GM20431 (cell line): ENCODE measurements at regions not wholly inside any gene's neighbourhood (a gene's known extent, or its start where the extent isn't known, plus 50 kb on each side); places are given as distances from the start of the nearest gene placed in this dataset.

Source experiments
- in situ Hi-C: fragments of 300-500 bp; cut with MseI, MboI; formaldehyde crosslinking; loops from one replicate; pipeline ENCODE4 v1.15.0; 2020; ENCODE audit warnings: low sequenced_read_pairs; ENCODE audit not compliant: unreplicated experiment

DNA sequence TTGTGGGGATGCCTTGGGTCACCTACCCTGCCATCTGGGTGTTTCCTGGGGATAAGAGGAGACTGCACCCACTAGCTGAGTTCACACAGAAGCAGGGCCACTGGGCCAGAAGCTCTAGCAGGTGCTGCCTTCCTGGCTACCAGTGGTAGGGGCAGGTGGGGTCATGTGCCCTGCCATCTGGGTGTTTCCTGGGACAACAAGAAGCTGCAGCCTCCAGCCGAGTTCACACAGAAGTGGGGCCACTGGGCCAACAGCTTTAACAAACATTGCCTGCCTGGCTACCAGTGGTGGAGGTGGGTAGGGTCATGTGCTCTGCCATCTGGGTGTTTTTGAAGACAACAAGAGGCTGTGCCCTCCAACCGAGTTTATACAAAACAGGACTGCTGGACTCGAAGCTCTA lies 282.2 kb upstream of the SYT4 start:
- in situ Hi-C loops = no loop called here

DNA sequence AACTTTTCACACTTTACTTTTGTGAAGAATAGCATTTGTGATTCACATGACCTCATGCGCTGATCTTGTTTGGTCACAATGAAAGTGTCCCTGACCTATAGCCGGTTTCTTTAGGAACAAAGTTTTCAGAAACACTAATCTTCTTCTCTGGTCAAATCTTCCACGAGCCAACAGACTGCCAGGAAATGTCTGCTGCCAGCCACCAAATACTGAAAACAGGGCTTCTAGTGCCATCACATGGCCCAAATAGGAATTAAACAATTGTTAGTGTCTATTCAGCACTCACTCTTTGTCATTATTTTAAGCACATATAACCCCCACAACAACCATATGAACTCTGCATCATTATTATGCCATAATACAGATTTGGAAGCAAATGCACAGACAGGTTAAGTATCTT lies 286.5 kb upstream of the SYT4 start:
- in situ Hi-C loops = no loop called here

DNA sequence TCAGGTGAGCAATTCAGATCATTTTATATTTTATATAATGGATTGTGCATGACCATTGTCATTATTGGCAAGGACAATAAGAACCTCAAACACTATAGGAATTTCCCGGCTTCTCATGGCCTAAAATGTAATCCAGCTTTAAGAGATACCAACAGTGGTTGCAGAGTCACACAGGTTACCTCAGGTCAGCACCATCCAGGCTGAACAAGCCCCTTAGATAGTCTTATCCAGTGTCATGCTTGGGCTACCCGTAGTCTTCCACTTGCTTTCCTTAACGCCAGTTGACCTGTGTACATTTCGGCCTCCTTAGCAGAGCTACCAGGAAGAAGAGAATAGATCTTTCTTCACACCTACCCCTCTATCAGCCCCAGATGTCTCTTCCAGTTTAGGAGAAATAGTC lies 293.3 kb upstream of the SYT4 start:
- in situ Hi-C loops = no loop called here

DNA sequence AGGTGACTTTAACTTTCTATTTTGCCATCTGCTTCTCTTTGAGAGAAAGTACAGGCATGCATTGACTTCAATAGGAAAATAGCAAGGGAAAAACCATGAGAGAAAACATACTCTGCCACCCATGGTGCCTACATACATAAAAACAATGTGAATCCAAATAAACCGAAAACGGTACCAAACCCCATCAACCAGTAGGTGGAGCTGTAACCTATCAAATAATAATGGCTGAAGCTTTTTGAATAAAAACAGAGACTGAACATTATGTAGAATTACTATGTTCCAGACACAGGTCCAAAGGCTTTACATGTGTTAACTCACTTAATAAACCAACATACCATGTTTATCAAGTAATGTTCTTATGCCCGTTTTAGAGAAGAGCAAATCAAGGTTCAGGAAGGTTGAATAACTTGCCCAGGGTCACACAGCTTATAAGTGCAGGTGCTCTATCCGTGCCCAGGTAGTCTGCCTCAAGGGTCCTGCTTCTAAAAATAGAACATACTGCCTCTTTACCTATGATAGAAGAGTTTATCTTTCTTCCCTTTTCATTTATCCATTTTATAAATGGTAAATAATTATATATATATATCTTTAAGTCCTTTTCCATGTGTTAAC lies 293.9 kb upstream of the SYT4 start:
- in situ Hi-C loops = no loop called here

DNA sequence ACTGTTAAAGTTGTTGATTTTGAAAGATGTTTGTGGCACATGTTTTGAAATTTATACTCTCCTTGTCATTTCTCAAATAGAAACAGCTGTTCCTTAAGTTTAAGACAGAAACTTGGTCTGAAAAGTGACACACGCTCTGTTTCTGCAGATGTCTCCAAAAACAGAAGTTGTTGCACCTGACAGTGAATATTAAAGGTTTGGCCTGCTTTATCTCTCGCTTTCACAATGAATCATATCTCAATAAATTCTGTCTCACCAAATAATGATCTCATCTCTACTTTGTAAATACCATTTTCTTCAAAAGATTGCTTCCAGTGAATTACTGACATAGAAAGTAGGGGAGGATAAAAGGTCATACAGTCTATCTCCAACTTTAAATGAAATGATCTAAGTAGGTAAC lies 294.9 kb upstream of the SYT4 start:
- in situ Hi-C loops = no loop called here

DNA sequence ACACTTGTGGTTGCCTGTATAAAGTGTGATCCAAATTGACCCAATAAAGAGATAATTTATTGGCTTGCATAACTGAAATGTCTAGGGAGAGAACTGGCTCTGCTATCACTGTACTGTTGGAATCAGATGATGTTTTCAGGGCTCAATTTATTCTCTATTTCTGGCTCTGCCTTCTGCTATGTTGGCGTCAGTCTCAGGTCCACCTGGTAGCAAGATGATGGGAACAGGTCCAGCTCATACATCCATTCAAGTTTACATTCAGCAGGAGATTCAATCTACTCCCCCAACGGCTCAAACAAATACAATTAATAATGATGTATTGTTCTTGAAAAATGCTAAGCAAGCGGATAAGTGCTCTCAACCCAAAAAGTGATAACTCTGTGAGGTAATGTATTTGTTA lies 297.7 kb upstream of the SYT4 start:
- in situ Hi-C loops = no loop called here

DNA sequence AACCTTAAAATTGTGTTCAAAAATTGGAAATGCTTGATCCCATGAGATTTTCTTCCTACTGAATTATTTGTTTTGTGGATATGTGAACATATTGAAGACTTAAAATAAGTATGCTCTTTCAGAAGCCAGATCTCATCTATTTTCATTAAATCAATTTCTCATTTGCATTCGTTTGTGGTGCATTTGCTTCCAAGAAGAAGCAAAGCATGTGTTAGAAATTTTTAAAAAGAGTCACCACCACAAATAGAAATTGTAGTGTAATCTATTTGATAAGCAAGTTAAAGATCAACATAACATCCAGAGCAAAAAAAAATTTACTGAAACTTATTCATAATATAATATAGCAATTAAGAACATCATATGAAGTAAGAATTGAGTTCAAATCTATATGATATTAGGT lies 300.9 kb upstream of the SYT4 start:
- in situ Hi-C loops = no loop called here

DNA sequence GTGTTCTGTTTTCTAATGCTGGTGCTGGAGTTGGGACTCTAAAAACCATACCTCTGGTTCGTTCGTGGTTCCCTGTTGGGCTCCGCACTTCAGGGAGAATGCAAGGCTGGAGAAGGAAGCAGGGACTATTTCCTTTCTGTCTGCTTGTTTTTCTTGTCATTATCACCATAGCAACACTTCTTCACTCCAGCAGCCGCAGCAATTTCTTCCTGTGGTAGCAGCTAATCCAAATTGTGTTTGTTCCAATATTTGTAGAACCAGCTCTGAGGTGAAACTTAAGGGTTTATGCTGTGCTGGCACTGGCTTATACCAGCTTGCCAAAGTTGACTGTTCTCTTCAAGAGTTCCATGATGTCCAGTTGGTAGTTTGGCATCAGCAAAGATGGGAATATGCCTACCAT lies 301.4 kb upstream of the SYT4 start:
- in situ Hi-C loops = no loop called here

DNA sequence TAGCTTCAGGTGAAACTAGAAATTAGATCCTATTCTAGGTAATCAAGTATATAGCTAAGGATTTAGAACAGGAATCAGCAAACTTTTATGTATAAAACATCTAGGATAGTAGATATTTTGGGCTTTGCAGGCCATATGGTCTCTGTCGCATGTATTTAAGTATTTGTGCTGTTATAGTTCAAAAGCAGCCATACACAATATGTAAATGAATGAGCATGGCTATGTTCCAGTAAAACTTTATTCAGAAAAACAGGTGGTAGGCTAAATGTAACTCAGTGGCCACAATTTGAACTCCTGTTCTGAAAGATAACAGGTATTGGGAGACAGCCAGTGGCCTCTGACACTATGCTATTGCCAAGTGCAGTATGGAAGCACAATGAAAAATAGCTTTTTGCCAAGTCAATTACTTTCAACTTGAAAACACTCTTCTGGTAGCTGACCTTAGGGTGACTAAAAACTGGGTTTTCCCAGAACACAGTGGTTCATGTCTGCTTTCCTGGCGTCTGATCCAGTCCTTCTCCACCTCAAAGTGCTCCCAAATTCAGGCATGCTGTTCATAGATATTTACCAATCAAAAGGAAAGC lies 304.7 kb upstream of the SYT4 start:
- in situ Hi-C loops = no loop called here

DNA sequence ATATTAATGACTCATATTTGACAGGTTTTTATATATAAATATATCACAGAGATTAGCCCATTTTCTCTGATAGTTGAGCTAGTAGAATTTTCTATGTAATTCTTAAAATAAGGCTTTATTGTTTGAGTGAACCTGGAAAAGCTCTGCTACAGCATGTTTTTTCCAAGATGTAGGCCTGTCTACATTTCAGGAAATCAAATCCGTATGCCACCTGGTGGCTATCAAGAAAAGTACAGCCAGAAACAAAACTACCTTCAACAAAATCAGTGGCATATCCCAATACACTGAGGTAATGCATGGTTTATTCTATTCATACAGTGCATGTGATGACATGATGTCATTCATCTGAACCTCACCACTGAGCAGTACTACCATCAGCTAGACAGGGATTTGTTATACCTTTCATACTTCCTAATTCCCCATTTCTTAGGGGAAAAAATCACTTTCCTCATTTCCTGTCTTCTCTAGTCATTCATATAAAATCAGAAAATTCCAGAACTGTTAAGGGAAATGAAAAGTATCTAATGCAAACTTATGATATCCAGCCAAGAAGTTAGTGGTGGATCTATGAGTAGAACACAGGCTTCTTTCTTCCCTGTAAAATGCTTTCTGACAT lies 310.4 kb upstream of the SYT4 start:
- in situ Hi-C loops = no loop called here

DNA sequence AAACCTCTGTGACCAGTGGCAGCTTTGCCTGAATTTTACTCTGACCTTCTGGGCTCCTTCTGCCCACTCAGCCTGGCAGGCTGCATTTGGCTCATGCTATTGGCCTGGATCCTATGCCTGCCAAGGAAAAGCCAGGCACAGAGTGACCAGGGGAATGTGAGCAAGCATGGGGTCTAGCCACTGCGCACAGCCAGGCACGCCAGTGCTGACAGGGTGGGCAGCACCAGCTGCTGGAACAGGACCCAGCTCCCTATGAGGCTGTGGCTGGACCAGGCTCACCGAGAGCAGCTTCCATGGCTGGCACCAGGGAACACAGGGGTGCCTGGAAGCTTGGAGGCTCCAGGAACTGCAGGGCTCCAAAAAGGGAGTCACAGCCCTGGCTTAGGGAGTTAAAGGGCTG lies 311.5 kb upstream of the SYT4 start:
- in situ Hi-C loops = no loop called here

DNA sequence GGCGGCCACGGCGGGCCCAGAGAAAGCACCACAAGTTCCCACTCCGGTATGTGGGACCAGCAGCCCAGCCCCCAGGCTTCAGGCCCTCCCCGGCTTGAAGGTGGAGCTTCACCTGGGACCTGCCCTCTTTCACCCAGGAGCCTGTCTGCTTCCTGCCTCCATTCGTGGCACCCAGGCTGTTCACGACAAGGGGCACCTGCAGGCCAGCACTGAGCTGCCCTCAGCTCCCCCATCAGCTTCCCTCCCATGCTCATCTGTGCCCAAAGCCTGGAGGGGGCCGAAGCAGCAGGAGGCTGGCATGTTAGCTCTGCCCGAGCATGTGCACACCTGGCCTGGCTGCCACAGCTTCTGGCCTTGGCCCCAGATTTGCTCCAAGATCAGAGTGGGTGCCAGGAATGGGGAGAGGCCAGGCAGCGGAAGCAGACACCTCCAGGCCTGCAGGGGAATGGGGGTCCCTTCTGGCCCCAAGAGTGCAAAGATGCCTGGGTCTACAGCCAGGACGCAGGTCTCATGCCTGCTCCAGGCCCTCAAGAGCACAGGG lies 312.4 kb upstream of the SYT4 start:
- in situ Hi-C loops = no loop called here

DNA sequence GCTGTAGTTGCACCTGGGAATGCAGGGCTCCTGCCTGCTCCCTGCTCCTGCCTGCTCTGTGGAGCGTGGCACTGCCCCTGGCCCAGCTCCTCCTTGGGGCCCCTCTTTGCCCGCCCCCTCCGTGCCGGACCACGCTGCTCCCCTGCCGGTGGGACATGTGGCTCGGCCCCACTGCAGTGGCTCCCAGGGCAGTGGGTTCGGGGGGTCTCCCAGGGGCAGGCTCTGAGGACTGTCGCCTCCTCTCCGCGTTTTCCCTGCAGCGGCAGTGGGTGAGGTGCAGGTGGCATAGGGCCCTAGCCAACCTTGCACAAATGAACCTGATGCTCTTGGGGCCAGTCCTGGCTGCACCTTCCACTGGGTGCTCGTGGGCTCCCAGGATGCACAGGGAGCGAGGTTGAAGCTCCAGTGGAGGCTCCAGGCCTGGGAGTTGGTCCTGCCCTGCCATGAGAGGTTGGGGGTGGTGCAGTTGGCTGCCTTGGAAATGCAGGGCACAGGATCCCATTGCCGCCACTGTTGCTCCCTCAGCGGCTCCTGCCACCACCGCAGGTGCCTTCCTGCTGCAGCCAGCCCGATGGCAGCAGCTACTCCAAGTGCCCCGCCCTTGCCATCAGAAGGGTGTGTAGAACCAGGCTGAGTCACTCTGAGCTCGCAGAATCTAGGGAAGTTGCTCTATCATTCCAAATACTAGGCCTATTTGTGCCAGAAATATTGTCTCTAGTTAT lies 313.1 kb upstream of the SYT4 start:
- in situ Hi-C loops = no loop called here

DNA sequence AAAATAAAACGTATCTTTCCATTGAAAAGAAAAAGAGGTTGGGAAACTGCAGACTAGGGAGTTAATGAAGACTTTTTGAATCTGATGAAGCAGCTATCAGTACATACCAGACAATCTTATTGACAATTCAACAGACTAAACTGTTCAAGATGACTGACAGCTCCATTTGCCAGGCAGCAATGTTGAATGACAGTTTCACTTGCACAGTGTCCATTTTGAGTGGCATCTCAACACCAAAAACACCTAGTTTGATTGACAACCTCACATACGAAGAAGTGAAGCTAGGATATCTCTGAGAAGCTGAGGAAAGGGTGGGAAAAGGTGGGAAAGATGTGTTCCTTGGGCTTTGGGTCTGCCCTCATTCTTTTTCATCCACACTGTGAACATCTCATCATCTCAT lies 315.0 kb upstream of the SYT4 start:
- in situ Hi-C loops = no loop called here

DNA sequence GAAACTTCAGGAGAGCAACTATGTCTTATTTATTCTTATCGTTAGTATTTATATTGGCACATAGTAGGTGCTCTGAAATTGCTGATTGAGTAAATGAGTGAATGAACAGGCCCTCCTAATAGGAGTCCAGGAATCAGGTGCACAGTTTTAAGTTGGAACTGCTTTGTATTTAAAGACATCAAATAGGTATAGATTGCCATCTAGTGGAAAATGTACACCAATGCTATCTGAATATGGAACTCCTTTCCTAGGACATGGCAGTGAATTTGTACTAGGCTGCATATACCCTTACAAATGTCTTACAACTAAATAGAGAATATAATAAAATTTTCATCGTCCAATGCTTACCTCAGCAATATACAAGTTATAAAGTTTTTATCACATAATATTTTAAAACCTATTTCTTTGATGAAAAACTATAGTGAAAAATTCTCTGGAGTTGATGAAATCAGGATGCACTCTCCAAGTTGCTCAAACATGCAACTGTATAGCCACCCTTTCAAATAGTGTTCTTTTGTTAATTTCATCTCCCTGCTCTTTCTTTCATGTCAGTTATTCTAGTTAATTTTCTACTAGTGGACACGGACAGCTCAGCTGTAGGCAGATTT lies 318.9 kb upstream of the SYT4 start:
- in situ Hi-C loops = no loop called here

DNA sequence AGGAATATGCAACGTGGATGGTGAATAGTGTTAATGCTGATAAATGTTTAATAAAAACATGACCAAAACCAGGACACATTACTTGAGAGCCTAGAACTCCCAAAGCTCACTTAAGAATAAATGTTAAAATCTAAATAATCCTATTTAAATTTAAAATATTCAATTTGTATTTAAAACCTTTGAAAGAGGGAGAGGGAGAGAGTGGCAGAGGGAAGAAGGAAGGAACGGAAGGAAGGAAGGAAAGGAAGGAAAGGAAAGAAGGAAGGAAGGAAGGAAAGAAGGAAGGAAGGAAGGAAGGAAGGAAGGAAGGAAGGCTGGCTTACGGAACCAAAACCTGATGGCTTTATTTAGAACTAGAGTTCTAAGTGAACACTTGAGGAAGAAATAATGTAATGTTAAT lies 324.1 kb upstream of the SYT4 start:
- in situ Hi-C loops = loop anchor here (25.0 kb wide), 1 partner anchor 1786 kb away; no protein-coding TSS in a partner anchor

DNA sequence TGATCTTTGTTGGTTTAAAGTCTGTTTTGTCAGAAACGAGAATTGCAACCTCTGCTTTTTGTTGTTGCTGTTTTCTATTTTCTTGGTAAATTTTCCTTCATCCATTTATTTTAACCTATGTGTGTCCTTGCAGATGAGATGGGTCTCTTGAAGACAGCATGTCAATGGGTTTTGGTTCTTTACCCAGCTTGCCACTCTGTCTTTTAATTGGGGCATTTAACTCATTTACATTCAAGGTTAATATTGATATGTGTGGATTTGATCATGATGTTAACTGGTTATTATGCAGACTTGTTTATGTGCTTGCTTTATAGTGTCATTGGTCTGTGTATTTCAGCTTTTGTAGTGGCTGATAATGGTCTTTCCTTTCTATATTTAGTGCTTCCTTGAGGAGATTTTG lies 327.9 kb upstream of the SYT4 start:
- in situ Hi-C loops = loop anchor here (25.0 kb wide), 1 partner anchor 1782 kb away; no protein-coding TSS in a partner anchor

DNA sequence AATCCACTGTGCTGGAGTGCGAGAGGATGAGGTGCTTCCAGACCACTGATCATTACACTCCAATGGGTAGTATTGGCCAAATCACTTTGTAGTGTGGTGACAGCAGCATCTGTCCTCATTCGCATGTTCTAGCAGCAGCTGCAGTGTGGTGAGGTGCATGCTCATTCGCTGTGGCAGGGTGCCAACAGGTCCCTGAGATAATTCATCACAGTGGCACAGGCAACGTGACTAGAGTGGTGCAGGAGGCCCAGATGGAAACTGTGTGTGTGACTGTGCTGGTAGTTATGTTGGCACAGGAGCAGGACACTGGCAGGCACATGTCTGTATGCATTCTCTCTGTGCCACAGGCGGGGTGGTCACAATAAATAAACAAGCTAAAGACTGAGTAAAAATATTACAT lies 329.5 kb upstream of the SYT4 start:
- in situ Hi-C loops = loop anchor here (25.0 kb wide), 1 partner anchor 1781 kb away; no protein-coding TSS in a partner anchor

DNA sequence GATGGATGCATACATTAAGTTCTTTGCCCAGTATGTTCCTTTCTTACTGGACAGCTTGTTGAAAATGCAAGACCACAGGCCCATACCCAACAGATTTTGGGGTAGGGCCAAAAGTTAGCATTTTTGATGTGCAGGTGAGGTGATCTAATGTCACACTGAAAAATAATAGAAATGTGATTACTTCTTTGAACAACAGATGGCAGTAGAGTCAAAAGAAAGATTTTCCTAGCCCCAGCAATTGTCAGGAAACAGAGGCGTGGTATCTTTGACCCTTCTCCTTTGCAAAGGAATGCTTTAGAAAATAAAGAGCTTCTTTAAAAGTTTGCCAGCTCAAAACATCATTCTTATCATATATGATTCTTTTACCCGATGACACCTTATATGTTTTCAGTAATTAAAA lies 343.6 kb upstream of the SYT4 start:
- in situ Hi-C loops = loop anchor here (25.0 kb wide), 1 partner anchor 1766 kb away; no protein-coding TSS in a partner anchor

DNA sequence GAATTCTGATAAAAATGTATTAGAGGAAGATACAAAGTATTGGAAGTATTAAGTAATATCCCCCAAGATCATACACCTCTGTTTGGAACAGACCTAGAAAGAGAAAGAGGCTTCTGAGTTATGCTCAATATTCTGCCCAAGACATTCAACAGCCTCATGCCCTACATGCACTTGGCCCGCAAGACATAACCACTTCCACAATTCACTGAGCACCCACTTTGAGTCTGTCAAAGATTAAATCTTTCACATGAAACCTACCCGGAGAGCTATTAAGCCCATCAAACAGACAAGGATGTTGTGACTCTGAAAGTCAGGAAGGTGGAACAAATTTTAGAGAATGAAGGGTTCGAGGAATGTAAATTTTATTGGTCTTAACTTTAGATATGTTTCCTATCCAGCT lies 344.7 kb upstream of the SYT4 start:
- in situ Hi-C loops = loop anchor here (25.0 kb wide), 1 partner anchor 1765 kb away; no protein-coding TSS in a partner anchor
